SW480 (cell line): ENCODE measurements at regions not wholly inside any gene's neighbourhood (a gene's known extent, or its start where the extent isn't known, plus 50 kb on each side); places are given as distances from the start of the nearest gene placed in this dataset.

Experiments
- DNase-seq: peaks from one replicate; pipeline ENCODE4 v3.0.0-alpha.2; 2016; ENCODE audit warnings: low spot score

- DNase-seq: no peak
Observed at GRCh38 chr12:71071536-71072097, 86.2 kb downstream of the TSPAN8 start.

- no peak for DNase-seq
Observed at GRCh38 chr12:71070416-71071128, 87.2 kb downstream of the TSPAN8 start.

GRCh38 chr12:71069311-71069710 is 88.5 kb downstream of the TSPAN8 start:
- DNase-seq: no peak

GRCh38 chr12:71063087-71063486 is 94.7 kb downstream of the TSPAN8 start:
- no peak for DNase-seq

- no peak for DNase-seq
Observed at GRCh38 chr12:71061451-71061850, 96.3 kb downstream of the TSPAN8 start.

- no peak for DNase-seq
Observed at GRCh38 chr12:71060426-71060825, 97.4 kb downstream of the TSPAN8 start.

GRCh38 chr12:71057330-71057729 is 100.5 kb downstream of the TSPAN8 start:
- DNase-seq: no peak

GRCh38 chr12:71054551-71054950 is 103.2 kb downstream of the TSPAN8 start:
- DNase-seq: no peak

- DNase-seq: no peak
Observed at GRCh38 chr12:71046215-71046614, 111.6 kb downstream of the TSPAN8 start.

GRCh38 chr12:71045781-71046180 is 112.0 kb downstream of the TSPAN8 start:
- no peak for DNase-seq

- DNase-seq: no peak
Observed at GRCh38 chr12:71041476-71041875, 116.3 kb downstream of the TSPAN8 start.

- DNase-seq: no peak
Observed at GRCh38 chr12:71038960-71039359, 118.4 kb upstream of the PTPRR start.

- DNase-seq: no peak
Observed at GRCh38 chr12:71036526-71036925, 116.0 kb upstream of the PTPRR start.

- no peak for DNase-seq
Observed at GRCh38 chr12:71032933-71033332, 112.4 kb upstream of the PTPRR start.

GRCh38 chr12:71029302-71029701 is 108.8 kb upstream of the PTPRR start:
- DNase-seq: no peak

GRCh38 chr12:71027856-71028255 is 107.3 kb upstream of the PTPRR start:
- no peak for DNase-seq

GRCh38 chr12:71024827-71025226 is 104.3 kb upstream of the PTPRR start:
- DNase-seq: no peak

GRCh38 chr12:71024281-71024680 is 103.7 kb upstream of the PTPRR start:
- no peak for DNase-seq

GRCh38 chr12:71021491-71021890 is 101.0 kb upstream of the PTPRR start:
- DNase-seq: no peak

- DNase-seq: no peak
Observed at GRCh38 chr12:71019282-71019831, 98.8 kb upstream of the PTPRR start.

GRCh38 chr12:71018682-71019081 is 98.1 kb upstream of the PTPRR start:
- DNase-seq: no peak

- peak; percentile 28 for DNase-seq
Observed at GRCh38 chr12:71014180-71014785, 93.7 kb upstream of the PTPRR start.

GRCh38 chr12:71011261-71011660 is 90.7 kb upstream of the PTPRR start:
- DNase-seq: no peak
